NCI-H2029 (cell line): ENCODE measurements at regions not wholly inside any gene's neighbourhood (a gene's known extent, or its start where the extent isn't known, plus 50 kb on each side); places are given as distances from the start of the nearest gene placed in this dataset.

Experiments used
- DNase-seq: peaks from one replicate; lab custom pipeline; 2025; lab: John Stamatoyannopoulos, UW

GRCh38 chr12:11568155-11568761 is 81.2 kb upstream of the ETV6 start:
- no peak for DNase-seq

- no peak for DNase-seq
Measured at GRCh38 chr12:11568762-11569478, 80.6 kb upstream of the ETV6 start.

- DNase-seq = no peak
Measured at GRCh38 chr12:11569716-11570115, 79.8 kb upstream of the ETV6 start.

- DNase-seq = no peak
Measured at GRCh38 chr12:11573880-11574279, 75.6 kb upstream of the ETV6 start.

- DNase-seq = no peak
Measured at GRCh38 chr12:11576104-11576503, 73.4 kb upstream of the ETV6 start.

- DNase-seq = no peak
Measured at GRCh38 chr12:11577658-11578260, 71.7 kb upstream of the ETV6 start.

- DNase-seq = no peak
Measured at GRCh38 chr12:11578461-11578993, 70.9 kb upstream of the ETV6 start.

- DNase-seq = no peak
Measured at GRCh38 chr12:11580125-11580751, 69.2 kb upstream of the ETV6 start.

GRCh38 chr12:11581179-11581755 is 68.2 kb upstream of the ETV6 start:
- DNase-seq = peak; percentile 59

- DNase-seq = no peak
Measured at GRCh38 chr12:11584221-11584855, 65.1 kb upstream of the ETV6 start.

- no peak for DNase-seq
Measured at GRCh38 chr12:11592484-11592883, 57.0 kb upstream of the ETV6 start.

GRCh38 chr12:11593013-11593412 is 56.5 kb upstream of the ETV6 start:
- no peak for DNase-seq

- no peak for DNase-seq
Measured at GRCh38 chr12:11595080-11595479, 54.4 kb upstream of the ETV6 start.

GRCh38 chr12:11596141-11596540 is 53.3 kb upstream of the ETV6 start:
- DNase-seq = no peak

- DNase-seq = no peak
Measured at GRCh38 chr12:11598900-11599299, 50.6 kb upstream of the ETV6 start.
